BJ (cell line): ENCODE measurements at regions not wholly inside any gene's neighbourhood (a gene's known extent, or its start where the extent isn't known, plus 50 kb on each side); places are given as distances from the start of the nearest gene placed in this dataset.

ENCODE experiments used
- CTCF ChIA-PET: fragments of 350-600 bp; formaldehyde crosslinking; extraction: SDS; loops from one replicate; lab custom pipeline; 2021; ENCODE audit warnings: antibody characterized with exemption, inconsistent platforms; lab: Yijun Ruan, JAX
- POLR2A ChIA-PET: fragments of 300-600 bp; sonication (Branson Sonifier 250); formaldehyde crosslinking; extraction: SDS; loops from one replicate; lab custom pipeline; 2021; ENCODE audit warnings: antibody characterized with exemption; lab: Charles Lee
- DNase-seq: peaks from one replicate; pipeline ENCODE4 v3.0.0-alpha.2; 2011; ENCODE audit warnings: low read depth
- H3K27me3 ChIP-seq: 2 replicates; pipeline ENCODE4 v1.6.0; 2011; ENCODE audit warnings: low read length; ENCODE audit not compliant: control insufficient read depth, insufficient read depth
- H3K36me3 ChIP-seq: 2 replicates; pipeline ENCODE4 v1.5.1; 2011; ENCODE audit warnings: low read length; ENCODE audit not compliant: control insufficient read depth, insufficient read depth
- H3K4me3 ChIP-seq: 2 replicates; pipeline ENCODE4 v1.5.1; 2011; ENCODE audit warnings: low read depth, mild to moderate bottlenecking, control low read depth, low read length
- CTCF ChIP-seq: IDR thresholded peaks from 2 replicates; pipeline ENCODE4 v1.5.1; 2011; ENCODE audit warnings: low read depth, mild to moderate bottlenecking, control low read depth, inconsistent platforms, low read length, moderate library complexity; ENCODE audit not compliant: insufficient read depth

GRCh38 chr9:80134487-80134886 lies 562.7 kb downstream of the TLE4 start:
- POLR2A ChIA-PET, result no interaction called here
- CTCF ChIA-PET, result no interaction called here

GRCh38 chr9:80131627-80132026 lies 559.9 kb downstream of the TLE4 start:
- no peak for DNase-seq
- POLR2A ChIA-PET, result no interaction called here
- no peak for TF ChIP-seq CTCF

More at GRCh38 chr9:80134487-80134886, 562.7 kb downstream of the TLE4 start:
- H3K36me3 ChIP-seq, result no peaks in the 10 kb centered on the region
- no peak overlapping the region for H3K4me3 ChIP-seq
- no peak for TF ChIP-seq CTCF
- H3K27me3 ChIP-seq, result no peaks in the 10 kb centered on the region
- no peak for DNase-seq

GRCh38 chr9:80127920-80128319 lies 556.2 kb downstream of the TLE4 start:
- no peak for DNase-seq
- CTCF ChIA-PET, result interaction anchor here (1.4 kb wide), 1 partner anchor 17 kb away, joined by 3 read pairs; no protein-coding TSS in a partner anchor
- POLR2A ChIA-PET, result no interaction called here
- no peak for TF ChIP-seq CTCF
- no peaks in the 10 kb centered on the region for H3K27me3 ChIP-seq
- H3K36me3 ChIP-seq, result no peaks in the 10 kb centered on the region
- no peak overlapping the region for H3K4me3 ChIP-seq

More at GRCh38 chr9:80131627-80132026, 559.9 kb downstream of the TLE4 start:
- no peak overlapping the region for H3K4me3 ChIP-seq
- H3K36me3 ChIP-seq, result no peaks in the 10 kb centered on the region
- CTCF ChIA-PET, result no interaction called here
- no peaks in the 10 kb centered on the region for H3K27me3 ChIP-seq

- no peaks in the 10 kb centered on the region for H3K27me3 ChIP-seq
- TF ChIP-seq CTCF, result no peak
- ChIA-PET POLR2A (no interaction called here), CTCF (interaction anchor here (0.6 kb wide), 1 partner anchor 1749 kb away, joined by 3 read pairs; no protein-coding TSS in a partner anchor)
- H3K4me3 ChIP-seq, result no peak overlapping the region
- DNase-seq, result no peak
- no peaks in the 10 kb centered on the region for H3K36me3 ChIP-seq
Observed at GRCh38 chr9:80125731-80126264, 554.0 kb downstream of the TLE4 start.

GRCh38 chr9:80117031-80117430 lies 545.3 kb downstream of the TLE4 start:
- ChIA-PET POLR2A (no interaction called here), CTCF (no interaction called here)

More at GRCh38 chr9:80117031-80117430, 545.3 kb downstream of the TLE4 start:
- Histone ChIP-seq H3K4me3 (no peak overlapping the region), H3K27me3 (no peaks in the 10 kb centered on the region), H3K36me3 (no peaks in the 10 kb centered on the region)
- no peak for DNase-seq
- TF ChIP-seq CTCF, result no peak
